SK-N-DZ (cell line): ENCODE measurements at regions not wholly inside any gene's neighbourhood (a gene's known extent, or its start where the extent isn't known, plus 50 kb on each side); places are given as distances from the start of the nearest gene placed in this dataset.
"Not testable (repeated sequence)": the region's sequence is repeated elsewhere in the genome, so short reads cannot be mapped to it uniquely, and the experiment has no call there.

Source experiments
- DNase-seq: peaks from one replicate; pipeline ENCODE4 v3.0.0-alpha.2; 2015; ENCODE audit warnings: low spot score
- small RNA-seq, 2 experiments: library from RNA; depleted of rRNA; stranded (forward); fragments of <200 nt; gene quantifications; one replicate each; pipeline ENCODE3, GENCODE V24; 2014

DNA sequence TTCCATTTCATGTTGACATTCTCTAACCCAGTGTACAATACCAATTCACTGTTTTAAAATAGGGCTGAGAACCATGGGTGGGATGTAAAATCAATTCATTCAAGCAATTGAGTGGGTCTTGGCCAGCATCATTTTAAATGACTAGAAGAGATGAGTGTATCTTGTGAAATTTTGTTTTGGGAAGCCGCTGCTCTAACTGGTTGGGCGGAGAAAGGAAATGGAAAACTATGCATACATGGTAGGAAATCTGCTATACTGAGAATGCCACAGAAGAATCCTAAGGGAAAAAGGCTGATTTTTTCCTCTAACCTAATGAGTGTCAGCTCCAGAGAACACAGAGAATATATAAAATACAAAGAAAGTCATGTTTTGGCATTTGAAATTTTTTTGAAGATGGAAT, 54.8 kb upstream of the DCLK2 start:
- DNase-seq: no peak

- DNase-seq: not testable (repeated sequence)
Observed at GRCh38 chr4:150026987-150027386, 51.3 kb upstream of the DCLK2 start.

Small RNAs in the stretch of these regions (small RNA-seq; reads per million reads assigned to genes)
- gene RNA5SP167 (0 reads per million in 2 experiments), gene RNU6-1230P (0 to 0.04 reads per million in 2 experiments)
